H1 (cell line): ENCODE measurements at regions not wholly inside any gene's neighbourhood (a gene's known extent, or its start where the extent isn't known, plus 50 kb on each side); places are given as distances from the start of the nearest gene placed in this dataset.

Experiments
- EZH2 ChIP-seq: fragments of 200-600 bp; sonication (generic); IDR thresholded peaks from 2 replicates; pipeline ENCODE4 v1.7.1; 2012; ENCODE audit warnings: low read depth, mild to moderate bottlenecking, moderate library complexity, low read length, inconsistent platforms; ENCODE audit not compliant: severe bottlenecking
- RNF2 ChIP-seq: fragments of 200-900, 300-1000 bp; sonication (generic); IDR thresholded peaks from 2 replicates; pipeline ENCODE4 v1.7.1; 2016; ENCODE audit warnings: borderline replicate concordance, low read depth, mild to moderate bottlenecking, antibody characterized with exemption, low read length; ENCODE audit not compliant: poor library complexity, severe bottlenecking; ENCODE audit errors: missing control alignments
- TF ChIP-seq, protein P1 (sequence below), 3 experiments: IDR thresholded peaks; 1 replicate in 2 of 3; 2 replicates in 1 of 3; pipeline versions ENCODE4 v1.5.1 to v1.6.1; 2011; ENCODE audit warnings: low read length in 3 of 3, mild to moderate bottlenecking in 3 of 3, inconsistent platforms in 2 of 3, low read depth in 1 of 3, moderate library complexity in 1 of 3; ENCODE audit not compliant: insufficient read depth in 1 of 3; ENCODE audit errors: control extremely low read depth in 1 of 3

DNA sequence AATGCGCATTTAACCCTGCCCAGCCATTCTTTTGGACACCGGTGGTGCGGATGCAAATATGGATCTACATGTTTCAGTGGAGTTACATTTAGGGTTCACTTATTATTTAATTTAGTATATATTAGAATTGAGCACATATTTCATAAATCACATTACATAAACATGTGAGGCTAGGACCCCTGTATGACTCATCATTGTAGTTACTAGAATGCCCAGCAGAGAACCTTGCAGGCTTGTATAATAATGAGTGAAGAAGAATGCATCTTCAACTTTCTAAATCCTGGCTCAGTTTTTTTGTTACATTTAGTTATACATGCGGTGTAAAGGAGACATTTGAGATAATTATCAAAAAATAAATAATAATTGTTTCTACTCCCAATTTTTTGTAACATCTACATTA, 369.0 kb downstream of the ATP23 start:
- TF ChIP-seq EZH2 (no peak), RNF2 (no peak)
- TF ChIP-seq, protein P1, sequence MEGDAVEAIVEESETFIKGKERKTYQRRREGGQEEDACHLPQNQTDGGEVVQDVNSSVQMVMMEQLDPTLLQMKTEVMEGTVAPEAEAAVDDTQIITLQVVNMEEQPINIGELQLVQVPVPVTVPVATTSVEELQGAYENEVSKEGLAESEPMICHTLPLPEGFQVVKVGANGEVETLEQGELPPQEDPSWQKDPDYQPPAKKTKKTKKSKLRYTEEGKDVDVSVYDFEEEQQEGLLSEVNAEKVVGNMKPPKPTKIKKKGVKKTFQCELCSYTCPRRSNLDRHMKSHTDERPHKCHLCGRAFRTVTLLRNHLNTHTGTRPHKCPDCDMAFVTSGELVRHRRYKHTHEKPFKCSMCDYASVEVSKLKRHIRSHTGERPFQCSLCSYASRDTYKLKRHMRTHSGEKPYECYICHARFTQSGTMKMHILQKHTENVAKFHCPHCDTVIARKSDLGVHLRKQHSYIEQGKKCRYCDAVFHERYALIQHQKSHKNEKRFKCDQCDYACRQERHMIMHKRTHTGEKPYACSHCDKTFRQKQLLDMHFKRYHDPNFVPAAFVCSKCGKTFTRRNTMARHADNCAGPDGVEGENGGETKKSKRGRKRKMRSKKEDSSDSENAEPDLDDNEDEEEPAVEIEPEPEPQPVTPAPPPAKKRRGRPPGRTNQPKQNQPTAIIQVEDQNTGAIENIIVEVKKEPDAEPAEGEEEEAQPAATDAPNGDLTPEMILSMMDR (IDR thresholded peaks at IDR 0.05; ENCODE audit: control extremely low read depth in 1 of 3, insufficient read depth in 1 of 3, low read depth in 1 of 3, low read length in 3 of 3) = no peak
